GM21360 (cell line): ENCODE measurements at regions not wholly inside any gene's neighbourhood (a gene's known extent, or its start where the extent isn't known, plus 50 kb on each side); places are given as distances from the start of the nearest gene placed in this dataset.

ENCODE experiments used
- ATAC-seq: cut with Tn5 transposase; IDR thresholded peaks from one replicate; pipeline ENCODE4 v1.9.1; 2021; ENCODE audit warnings: mild to moderate bottlenecking, moderate library complexity; ENCODE audit not compliant: unreplicated experiment

DNA sequence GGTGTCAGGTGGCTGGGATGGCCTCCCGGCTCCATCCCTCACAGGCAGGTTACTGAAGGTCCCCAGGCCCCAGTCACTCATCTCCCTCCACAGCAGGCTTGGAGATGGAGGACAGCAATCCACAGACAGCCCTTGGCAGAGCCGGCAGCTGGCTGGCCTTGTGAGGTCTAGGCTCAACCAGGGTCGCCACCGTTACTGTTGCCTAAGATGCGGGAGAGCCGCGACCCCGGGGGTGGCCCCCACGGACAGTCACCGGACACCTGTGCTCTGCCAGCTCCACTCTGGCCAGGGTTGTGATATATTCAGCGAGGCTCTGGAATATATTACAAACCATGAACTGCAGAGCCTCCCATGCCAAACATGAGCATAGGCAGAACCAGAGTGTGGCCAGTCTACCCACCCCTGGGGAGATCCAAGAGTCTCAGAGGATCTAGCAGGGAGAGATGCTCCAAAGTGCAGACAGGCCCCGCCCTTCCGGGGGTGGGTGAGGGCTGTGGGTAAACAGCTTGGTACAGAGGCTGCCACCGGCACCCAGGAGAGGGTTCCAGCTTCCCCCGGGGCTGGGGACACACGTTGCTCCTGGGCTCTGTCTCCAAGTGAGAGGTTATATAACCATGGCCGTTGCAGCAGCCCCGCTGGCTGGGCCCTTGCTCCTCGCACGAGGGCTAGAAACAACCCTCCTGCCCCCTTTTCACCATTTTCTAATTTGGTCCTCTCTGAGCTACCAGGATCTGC lies 55.9 kb upstream of the DIO3 start:
- ATAC-seq, result no peak

- no peak for ATAC-seq
Observed at GRCh38 chr14:101506211-101506925, 54.9 kb upstream of the DIO3 start.

- no peak for ATAC-seq
Observed at GRCh38 chr14:101506926-101507835, 54.1 kb upstream of the DIO3 start.

- no peak for ATAC-seq
Observed at GRCh38 chr14:101507836-101508150, 53.5 kb upstream of the DIO3 start.

- ATAC-seq, result no peak
Observed at GRCh38 chr14:101508196-101508947, 52.9 kb upstream of the DIO3 start.

- no peak for ATAC-seq
Observed at GRCh38 chr14:101508948-101509729, 52.2 kb upstream of the DIO3 start.

- no peak for ATAC-seq
Observed at GRCh38 chr14:101509730-101510371, 51.4 kb upstream of the DIO3 start.

GRCh38 chr14:101511199-101511598 lies 50.1 kb upstream of the DIO3 start:
- ATAC-seq, result no peak
